Testis (tissue), 2 donors: ENCODE measurements at regions not wholly inside any gene's neighbourhood (a gene's known extent, or its start where the extent isn't known, plus 50 kb on each side); places are given as distances from the start of the nearest gene placed in this dataset.

Experiments
- POLR2A ChIP-seq: fragments of 450-650 bp; IDR thresholded peaks from one replicate; pipeline ENCODE4 v1.6.1; 2017; ENCODE audit warnings: antibody characterized with exemption, mild to moderate bottlenecking, moderate library complexity
- TF ChIP-seq, protein P1 (sequence below), 3 experiments: fragments of 450-650 bp in 2 of 3; fragments of 200-600 bp in 1 of 3; sonication (generic) in 1 of 3; IDR thresholded peaks; one replicate each; pipeline ENCODE4 v1.5.1; 2016 to 2019; ENCODE audit warnings: antibody characterized with exemption in 3 of 3, mild to moderate bottlenecking in 2 of 3, moderate library complexity in 1 of 3

DNA sequence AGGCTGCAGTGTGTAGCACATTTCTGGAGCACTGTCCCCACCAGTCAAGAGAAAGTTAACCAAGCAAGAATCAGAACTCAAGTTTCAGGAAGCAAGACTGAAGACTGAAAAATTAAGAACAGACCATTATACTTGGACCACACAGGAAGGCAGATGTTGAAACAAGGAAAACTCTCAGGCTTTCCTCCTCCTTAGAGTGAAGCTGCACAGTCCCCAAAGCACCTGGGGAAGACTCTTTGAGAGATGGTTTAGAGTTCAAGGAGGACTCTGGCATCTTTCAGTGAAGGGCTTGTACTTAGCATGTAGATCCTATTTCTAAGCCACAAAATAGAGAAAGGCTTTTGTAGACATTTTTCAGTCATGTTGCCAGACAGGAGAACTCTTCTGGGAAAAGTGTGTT, 113.7 kb upstream of the KCTD3 start:
- TF ChIP-seq, protein P1, sequence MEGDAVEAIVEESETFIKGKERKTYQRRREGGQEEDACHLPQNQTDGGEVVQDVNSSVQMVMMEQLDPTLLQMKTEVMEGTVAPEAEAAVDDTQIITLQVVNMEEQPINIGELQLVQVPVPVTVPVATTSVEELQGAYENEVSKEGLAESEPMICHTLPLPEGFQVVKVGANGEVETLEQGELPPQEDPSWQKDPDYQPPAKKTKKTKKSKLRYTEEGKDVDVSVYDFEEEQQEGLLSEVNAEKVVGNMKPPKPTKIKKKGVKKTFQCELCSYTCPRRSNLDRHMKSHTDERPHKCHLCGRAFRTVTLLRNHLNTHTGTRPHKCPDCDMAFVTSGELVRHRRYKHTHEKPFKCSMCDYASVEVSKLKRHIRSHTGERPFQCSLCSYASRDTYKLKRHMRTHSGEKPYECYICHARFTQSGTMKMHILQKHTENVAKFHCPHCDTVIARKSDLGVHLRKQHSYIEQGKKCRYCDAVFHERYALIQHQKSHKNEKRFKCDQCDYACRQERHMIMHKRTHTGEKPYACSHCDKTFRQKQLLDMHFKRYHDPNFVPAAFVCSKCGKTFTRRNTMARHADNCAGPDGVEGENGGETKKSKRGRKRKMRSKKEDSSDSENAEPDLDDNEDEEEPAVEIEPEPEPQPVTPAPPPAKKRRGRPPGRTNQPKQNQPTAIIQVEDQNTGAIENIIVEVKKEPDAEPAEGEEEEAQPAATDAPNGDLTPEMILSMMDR (IDR thresholded peaks at IDR 0.05): no peak
- no peak for TF ChIP-seq POLR2A
